HG03354 (cell line): ENCODE measurements at regions not wholly inside any gene's neighbourhood (a gene's known extent, or its start where the extent isn't known, plus 50 kb on each side); places are given as distances from the start of the nearest gene placed in this dataset.
"Not testable (repeated sequence)": the region's sequence is repeated elsewhere in the genome, so short reads cannot be mapped to it uniquely, and the experiment has no call there.

Experiments used
- ATAC-seq: cut with Tn5 transposase; IDR thresholded peaks from one replicate; pipeline ENCODE4 v1.9.1; 2021; ENCODE audit warnings: mild to moderate bottlenecking; ENCODE audit not compliant: unreplicated experiment, poor library complexity, severe bottlenecking

DNA sequence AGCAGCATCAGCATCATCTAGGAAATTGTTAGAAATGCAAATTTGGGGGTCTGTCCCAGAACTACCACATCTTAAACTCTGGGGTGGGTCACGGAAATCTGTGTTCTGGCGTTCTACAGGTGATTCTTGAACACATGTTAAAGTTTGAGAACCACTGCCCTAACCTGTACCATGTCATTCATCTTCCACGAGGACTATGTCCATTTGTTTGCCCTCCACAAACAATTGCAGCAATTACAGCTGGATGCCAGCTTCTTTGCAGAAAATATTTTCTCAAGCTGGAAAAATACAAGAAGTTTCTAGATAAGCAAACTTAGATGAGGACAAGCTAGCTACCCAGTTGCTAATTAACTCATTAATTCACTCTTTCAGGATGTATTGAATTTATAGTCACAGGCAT is 54.1 kb downstream of the MAFB start:
- ATAC-seq: no peak

DNA sequence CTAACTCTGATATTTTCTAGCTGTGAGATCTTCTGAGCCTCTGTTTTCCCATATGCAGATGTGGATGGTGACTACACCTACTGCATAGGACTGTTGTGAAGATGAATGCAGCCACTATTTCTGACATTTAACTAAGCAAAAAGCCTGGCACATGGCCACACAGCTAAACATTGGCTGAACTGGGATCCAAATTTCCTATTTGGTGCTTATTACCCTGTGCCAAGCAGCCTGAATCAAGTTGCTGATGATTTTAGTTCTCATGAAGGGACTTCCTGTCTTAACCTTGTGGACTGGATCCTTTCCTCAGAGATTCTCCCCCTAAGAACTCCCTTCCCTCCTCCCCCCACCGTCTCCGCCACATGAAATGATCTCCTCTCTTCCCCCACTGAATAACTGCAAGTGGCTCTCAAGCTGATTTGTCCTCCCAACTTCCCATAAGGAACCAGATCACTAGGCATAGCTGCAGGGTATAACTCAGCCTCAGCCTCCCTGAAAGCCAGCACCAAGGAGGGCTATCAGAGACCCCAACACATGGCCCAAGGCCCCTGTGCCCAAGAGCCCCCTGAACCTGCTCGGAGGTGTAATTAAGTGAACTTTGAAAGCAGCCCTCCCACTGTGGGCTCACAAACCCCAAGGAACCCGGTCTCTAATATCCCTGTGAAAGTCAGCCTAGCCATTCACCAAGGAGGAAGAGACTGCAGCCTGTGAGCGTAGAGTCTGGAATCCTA is 55.7 kb downstream of the MAFB start:
- no peak for ATAC-seq

DNA sequence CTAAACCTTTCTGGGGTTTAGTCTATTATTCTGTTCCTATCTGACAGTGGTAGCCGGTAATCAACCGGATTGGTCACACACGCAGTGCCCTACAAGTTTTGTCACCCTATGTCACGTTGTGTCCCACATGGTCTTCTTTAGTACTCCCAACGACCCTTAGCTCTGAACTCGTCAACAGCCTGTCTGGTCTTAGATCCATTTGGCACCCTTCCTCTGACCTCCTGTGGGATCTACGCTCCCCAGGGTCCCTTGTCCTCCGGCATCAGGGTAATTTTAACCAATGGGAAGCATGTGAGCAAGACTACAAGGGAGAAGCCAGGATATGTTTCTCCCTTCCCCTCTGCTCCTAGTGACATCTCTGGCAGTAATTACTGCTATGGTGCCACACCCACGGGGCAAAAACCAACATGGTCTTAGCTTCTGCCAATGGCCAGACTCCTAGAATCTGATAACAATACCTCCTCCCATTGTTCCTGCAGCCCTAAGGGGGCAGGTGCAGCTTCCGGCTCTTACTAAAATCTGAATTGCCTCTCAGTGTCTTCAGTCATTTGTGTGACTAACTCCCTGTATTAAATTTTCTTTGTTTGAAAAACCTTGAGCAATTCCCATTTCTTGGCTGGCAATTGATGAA is 56.6 kb downstream of the MAFB start:
- ATAC-seq: no peak

DNA sequence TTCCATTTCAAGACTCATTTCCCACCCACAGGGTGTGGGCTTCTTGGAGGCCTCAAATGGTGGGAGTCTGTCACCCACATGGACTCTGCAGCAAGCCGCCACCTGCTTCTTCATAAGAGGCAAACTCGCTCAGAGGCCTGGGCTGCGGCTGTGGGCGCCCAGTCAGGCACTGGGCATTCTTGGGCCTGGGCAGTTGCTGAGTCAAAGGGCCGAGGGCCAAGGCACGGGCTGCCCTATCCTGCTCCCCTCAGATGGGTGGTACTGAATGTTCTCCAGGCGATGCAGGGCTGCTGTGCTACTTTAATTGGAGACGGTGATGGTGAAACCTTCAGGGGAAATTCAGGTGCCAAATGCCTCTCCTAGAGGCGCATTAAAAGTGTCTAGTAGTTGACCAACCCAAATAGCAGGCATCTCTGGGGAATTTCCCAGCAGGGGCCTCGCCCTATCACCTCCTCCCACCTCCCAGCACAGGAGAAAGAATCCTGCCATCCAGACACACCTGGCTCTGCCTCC is 57.9 kb downstream of the MAFB start:
- ATAC-seq: no peak

DNA sequence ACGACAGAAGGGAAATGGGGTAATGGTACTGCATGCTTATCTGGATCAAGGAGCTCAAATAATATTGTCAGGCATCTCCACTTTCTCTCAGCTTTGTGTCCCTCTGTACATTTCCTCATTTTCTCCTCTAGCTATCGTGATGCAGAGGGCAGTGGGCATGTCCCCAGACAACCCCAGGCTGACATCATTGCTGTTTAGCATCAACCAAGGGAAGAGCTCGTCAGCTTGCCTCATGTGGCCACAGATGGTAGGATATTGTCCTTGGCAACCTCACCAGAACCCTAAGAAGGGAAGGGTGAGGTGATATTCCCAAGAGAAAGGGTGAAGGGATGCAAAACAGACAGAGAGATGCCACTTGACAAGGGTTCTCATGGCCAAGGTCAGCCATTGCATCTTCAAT is 58.3 kb downstream of the MAFB start:
- ATAC-seq: no peak

DNA sequence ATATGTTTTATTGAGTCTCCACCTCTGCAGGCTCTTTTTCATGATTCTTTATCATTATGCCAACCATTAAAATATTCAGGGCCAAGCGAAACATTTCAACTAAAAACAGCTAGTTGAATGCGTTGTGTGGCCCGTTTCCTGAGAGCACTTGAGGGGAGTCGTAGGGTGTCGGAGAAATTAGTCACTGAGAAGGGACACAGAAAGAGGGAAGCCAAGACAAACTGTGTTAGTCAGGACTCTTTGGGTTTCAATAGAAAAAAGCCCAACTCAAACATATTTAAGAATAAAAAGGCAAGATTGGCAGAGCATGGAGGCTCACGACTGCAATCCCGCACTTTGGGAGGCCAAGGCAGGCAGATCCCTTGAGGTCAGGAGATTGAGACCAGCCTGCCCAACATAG is 58.9 kb downstream of the MAFB start:
- no peak for ATAC-seq

DNA sequence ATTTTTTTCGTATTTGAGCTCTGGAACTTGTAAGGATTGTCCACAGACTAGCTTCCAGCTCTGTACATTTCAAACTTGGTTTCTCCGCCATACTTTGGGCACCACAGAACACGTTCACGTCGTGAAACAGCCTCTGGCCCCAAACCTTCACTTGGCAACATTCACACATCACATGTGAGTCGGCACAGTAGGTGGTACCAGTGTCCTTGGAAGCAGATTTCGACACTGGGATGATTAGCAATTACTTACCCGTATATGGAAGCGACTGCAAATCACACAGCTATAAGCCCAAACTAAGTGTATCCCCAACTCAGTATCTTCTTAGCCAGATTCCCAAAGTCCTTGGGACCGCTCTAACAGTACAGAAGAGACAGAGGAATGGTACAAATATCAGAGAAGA is 60.2 kb downstream of the MAFB start:
- ATAC-seq: no peak

DNA sequence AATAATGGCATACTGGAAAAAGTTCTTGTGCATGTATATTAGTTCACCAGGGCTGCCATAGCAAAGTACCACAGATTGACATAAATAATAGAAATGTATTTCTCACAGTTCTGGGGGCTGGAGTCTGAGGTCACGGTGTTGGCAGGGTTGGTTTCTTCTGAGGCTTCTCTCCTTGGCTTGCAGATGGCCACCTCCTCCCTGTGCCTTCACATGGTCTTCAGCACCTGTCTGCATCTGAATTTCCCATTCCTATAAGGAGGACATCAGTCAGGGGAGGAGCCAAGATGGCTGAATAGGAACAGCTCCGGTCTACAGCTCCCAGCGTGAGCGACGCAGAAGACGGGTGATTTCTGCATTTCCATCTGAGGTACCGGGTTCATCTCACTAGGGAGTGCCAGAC is 70.0 kb downstream of the MAFB start:
- ATAC-seq: not testable (repeated sequence)

DNA sequence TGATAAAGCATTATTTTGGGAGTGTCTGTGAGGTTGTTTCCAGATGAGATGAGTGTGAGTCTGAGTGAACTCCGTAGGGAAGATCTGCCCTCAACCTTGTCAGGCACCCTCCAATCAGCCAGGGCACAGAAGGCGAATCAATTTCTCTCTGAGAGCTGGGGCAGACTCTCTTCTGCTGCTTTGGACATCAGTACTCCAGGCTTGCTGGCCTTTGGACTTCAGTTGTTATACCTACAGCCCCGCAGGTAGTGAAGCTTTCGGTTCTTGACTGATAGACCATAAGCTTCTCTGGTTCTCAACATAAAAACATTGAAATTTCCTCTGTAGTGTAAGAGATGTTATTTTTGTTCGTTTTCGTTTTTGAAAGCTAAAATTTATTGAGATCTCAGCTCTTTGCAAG is 71.4 kb downstream of the MAFB start:
- ATAC-seq: no peak

DNA sequence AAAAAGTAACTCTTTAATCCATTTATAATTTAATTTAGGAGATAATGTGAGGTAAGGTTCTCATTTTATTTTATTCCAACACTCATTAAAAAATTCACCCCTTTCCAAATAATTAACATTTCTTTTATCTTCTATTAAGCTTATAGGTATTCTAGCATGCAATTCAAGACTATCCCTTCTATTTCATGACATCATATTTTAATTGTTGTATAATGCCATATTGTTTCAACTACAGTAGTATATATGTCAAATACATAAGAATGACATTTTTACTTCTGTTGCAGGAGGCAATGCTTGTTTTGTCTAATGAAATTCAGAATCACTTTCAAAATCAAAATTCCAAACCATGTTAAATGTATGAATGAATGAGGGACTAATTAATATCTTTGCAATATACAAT is 76.2 kb downstream of the MAFB start:
- no peak for ATAC-seq

DNA sequence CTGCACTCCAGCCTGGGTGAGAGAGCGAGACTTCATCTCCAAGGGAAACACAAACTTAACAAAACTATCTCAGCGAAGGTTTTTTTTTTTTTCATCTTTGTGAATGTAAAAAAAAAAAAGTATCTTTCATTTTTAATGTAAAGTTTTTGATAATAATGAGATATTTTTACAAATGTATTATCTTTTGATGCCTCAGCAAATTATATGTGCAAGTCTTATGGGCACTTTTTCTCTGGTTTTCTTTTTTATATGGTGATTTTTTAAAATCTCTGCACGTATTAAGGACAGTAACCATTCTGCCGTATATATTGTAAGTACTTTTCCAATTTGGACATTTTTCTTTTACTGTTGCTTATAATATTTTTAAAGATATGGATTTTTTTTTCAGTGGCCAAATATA is 76.8 kb downstream of the MAFB start:
- ATAC-seq: no peak

DNA sequence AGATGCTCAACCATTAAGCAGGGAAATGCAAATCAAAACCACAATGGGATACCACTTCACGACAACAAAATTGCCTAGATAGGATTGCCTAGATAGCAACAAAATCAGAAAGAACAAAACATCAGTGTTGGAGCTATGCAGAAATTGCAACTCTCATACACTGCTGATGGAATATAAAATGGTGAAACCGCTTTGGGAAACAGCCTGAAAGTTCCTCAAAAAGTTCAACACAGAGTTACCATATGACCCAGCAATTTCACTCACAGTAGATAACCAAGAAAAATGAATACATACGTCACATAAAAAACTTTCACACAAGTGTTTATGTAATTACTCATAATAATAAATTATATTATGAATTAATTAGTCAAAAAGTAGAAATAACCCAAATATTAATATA is 78.3 kb downstream of the MAFB start:
- no peak for ATAC-seq

DNA sequence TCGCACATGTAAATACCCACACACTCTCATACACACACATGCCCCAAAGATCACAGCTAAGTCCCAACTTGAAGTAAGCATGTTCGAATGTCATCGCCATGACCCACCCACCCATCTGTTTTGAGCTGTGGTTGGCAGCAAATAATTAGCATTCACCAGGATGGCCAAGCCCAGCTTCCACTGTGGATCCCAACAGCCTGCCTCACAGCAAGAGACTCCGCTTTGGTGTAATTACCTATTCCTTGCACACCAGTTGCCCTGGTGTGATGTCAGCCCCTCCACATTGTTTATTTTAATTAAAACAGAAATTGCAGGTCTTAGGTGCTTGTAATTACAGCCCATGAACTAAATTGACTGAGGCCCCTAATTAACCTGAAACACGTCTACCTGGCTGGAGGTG is 81.1 kb downstream of the MAFB start:
- ATAC-seq: no peak

DNA sequence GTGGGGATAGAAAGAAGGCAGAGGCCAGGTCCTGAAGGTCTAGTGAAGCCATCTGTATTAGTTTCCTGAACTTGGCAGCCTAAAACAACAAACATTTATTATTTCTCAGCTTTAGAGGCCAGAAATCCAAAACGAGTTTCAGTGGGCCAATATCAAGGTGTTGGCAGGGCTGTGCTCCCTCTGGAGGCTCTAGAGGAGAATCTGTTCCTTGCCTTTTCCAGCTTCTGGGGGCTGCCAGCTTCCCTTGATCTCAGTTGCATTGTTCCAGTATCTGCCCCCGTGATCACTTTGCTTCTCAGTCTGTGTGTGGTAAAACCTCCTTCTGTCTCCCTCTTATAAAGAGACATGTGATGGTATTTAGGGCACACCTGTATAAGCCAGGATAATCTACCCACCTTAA is 82.4 kb downstream of the MAFB start:
- no peak for ATAC-seq

DNA sequence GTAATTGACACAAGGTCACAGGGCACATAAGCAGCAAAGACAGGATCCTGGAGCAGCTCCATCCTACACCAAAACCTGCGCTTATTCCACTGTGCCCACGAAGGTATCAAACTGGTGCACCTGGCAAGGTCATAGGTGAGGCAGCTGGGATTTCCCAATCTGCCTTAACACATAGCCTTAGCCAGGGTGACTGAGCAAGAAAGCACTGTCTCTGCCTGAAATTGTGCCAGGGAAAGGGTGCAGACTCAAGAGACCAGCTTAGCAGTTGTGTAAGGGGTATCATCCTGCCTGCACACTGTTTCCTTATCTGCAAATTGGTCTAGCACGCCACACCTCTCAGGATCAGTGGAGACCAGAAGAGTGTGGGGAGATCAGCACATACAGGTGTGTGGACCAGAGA is 82.8 kb downstream of the MAFB start:
- ATAC-seq: no peak

DNA sequence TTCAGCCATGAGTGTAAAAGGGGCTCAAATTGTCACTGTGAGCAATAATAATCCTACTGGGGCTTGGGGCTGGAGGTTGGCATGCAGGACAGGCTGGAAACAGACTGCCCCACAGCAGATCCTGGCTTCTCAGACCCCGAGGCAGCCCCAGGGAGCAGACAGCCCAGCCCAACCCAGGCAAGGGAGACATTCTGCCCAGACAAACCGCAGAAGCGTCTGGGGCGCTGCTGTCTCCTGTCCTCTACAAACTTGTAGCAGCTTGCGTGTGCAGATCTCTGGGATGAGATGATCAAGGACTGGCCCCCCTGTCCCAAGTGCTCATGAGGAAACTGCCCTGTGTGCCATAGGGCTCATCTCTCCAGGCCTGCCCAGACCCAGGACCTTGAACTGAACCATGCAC is 84.6 kb downstream of the MAFB start:
- no peak for ATAC-seq

DNA sequence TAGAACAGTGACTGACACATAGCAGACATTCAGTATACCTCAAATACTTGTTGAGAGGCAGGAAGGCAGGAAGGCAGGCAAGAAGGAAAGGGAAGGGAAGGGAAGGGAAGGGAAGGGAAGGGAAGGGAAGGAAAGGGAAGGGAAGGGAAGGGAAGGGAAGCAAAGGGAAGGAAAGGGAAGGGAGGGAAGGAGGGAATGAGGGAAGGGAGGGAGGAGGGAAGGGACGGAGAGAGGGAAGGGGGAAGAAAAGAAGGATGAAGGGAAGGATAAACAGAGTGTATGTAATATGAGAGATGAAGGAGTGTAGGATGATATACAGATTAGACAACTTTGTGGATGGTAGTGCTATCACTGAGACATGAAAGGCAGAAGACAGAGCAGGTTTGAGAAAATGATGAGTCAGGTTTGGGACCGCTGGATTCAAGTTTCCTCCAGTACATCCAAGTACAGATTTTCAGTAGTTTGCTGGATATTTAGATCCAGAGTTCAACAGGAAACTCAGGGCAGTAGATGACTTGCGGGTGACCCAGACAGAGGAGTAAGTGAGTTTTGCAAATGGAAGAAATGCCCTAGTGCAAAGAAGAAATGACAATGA is 85.9 kb downstream of the MAFB start:
- ATAC-seq: no peak

DNA sequence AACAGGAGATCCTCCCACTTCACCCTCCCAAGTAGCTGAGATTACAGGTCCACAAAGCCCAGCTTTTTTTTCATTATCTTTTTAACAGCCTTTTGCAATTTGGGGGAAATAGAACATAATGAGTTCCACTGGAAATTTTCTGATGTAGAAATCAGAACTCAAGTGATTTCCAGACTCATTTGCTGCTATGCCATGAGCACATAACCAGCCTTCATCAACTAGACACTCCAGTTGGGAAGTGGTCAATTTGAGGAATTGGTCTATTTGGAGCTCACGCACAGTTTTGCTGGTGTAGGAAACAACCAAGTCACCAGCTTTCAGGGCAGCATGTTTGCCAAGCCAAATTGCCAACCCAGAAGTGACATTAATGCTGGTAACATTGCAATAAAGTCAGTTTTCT is 86.7 kb downstream of the MAFB start:
- ATAC-seq: no peak

DNA sequence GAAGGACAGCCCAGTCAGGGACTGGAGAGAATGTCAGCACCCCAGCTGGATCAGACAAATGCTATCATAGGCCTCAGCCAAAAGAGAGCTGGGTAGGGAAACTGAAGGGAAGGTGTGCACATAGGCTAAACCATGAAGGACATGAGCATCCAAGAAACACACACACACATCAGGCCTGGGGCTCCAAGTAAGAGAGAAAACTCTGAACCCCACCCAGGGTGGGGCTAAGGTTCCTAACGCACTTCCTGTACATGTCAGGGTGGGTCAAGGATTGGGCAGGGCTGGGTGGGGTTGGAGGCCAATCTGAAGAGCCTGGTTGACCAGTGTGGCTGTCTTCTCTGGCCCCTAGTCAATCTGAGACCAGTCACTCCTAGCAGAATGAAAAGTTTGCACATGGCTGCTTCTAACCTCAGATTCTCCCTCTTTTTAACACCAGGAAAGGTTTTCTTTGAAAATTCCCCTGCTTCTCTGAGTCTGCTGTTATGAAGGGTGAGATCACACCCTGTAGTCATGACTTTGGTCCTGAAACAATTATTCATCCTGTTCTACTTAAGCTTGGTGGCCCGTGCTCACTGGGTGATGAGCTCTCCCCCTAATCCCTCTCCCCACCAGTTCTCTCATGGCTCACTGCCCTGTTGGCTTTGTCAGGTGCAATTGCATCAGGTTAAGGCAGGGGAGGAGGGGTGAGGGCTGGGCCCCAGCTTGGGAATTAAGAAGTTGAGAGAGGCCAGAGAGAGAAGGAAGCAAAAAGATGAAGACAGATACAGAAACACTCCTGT is 88.4 kb downstream of the MAFB start:
- no peak for ATAC-seq

DNA sequence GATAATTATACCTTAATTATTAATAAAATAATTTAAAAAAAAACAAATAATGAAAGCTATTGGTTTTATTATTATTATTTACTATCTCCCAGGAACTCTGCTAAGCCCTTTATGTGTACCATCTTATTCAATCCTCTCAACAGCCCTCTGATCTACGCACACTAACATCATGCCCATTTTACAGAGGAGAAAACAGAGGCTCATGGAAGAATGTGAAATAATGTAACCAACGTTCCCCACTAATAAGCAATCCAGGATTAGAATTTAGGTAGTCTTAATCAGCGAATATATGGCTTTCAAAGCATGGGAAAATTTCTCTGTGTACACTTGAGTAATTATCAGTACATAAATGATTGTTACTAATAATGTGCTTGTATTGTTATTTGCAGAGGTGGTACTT is 89.0 kb downstream of the MAFB start:
- ATAC-seq: no peak

DNA sequence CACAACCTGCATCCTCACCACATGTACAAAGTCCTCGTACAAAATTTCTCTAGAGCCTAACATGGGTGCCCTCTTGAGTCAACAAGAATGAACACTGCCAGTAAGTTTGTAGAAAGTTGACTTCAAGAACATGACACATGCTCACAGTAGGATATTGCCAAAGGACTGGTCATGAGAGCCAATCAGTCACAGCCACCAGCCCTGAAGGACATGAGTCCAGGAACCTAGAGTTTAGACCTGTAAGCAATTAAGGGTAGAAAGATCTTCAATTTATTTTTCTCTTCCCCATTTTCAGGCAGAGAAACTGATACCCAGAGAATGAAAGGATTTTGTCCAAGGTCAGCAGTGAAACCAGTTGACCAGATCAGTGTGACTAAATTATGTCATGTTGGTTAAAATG is 96.1 kb downstream of the MAFB start:
- no peak for ATAC-seq
